WERI-Rb-1 (cell line): ENCODE measurements at regions not wholly inside any gene's neighbourhood (a gene's known extent, or its start where the extent isn't known, plus 50 kb on each side); places are given as distances from the start of the nearest gene placed in this dataset.

Source experiments
- DNase-seq: peaks from one replicate; pipeline ENCODE4 v3.0.0-alpha.2; 2020
- H3K27ac ChIP-seq: fragments of 250-450 bp; sonication (Bioruptor Pico); 2 replicates; pipeline ENCODE4 v1.5.1; 2020; ENCODE audit warnings: mild to moderate bottlenecking, moderate library complexity
- H3K27me3 ChIP-seq: fragments of 250-450 bp; sonication (Bioruptor Pico); 2 replicates; pipeline ENCODE4 v1.5.1; 2021; ENCODE audit warnings: mild to moderate bottlenecking, low read depth, moderate library complexity; ENCODE audit not compliant: insufficient read depth, severe bottlenecking
- H3K36me3 ChIP-seq: fragments of 250-450 bp; sonication (Bioruptor Pico); 2 replicates; pipeline ENCODE4 v1.5.1; 2020; ENCODE audit warnings: mild to moderate bottlenecking, moderate library complexity
- H3K4me3 ChIP-seq: 2 replicates; pipeline ENCODE4 v1.5.1; 2011; ENCODE audit warnings: low read depth, mild to moderate bottlenecking, control low read depth, low read length
- H3K9me3 ChIP-seq: fragments of 250-450 bp; sonication (Bioruptor Pico); 2 replicates; pipeline ENCODE4 v1.5.1; 2021; ENCODE audit warnings: mild to moderate bottlenecking, moderate library complexity; ENCODE audit not compliant: severe bottlenecking
- CTCF ChIP-seq: IDR thresholded peaks from 2 replicates; pipeline ENCODE4 v1.5.1; 2011; ENCODE audit warnings: low read depth, mild to moderate bottlenecking, control low read depth, inconsistent platforms, low read length

- no peak for DNase-seq
- H3K27ac ChIP-seq = no peak overlapping the region
- no peaks in the 10 kb centered on the region for H3K9me3 ChIP-seq
- no peaks in the 10 kb centered on the region for H3K36me3 ChIP-seq
- peaks cover 34% of the 10 kb centered on the region for H3K27me3 ChIP-seq
- TF ChIP-seq CTCF = no peak
- no peak overlapping the region for H3K4me3 ChIP-seq
These were observed 237.9 kb downstream of the C7orf25 start for GRCh38 chr7:42673951-42674350.

- Histone ChIP-seq H3K27me3 (peaks cover 34% of the 10 kb centered on the region), H3K4me3 (no peak overlapping the region), H3K36me3 (no peaks in the 10 kb centered on the region), H3K9me3 (no peaks in the 10 kb centered on the region), H3K27ac (no peak overlapping the region)
- DNase-seq = no peak
- no peak for TF ChIP-seq CTCF
These were observed 239.4 kb downstream of the C7orf25 start for GRCh38 chr7:42672339-42672999.

GRCh38 chr7:42671627-42672026, 240.2 kb downstream of the C7orf25 start:
- H3K27ac ChIP-seq = no peak overlapping the region
- H3K27me3 ChIP-seq = peaks cover 34% of the 10 kb centered on the region
- no peak overlapping the region for H3K4me3 ChIP-seq
- no peaks in the 10 kb centered on the region for H3K36me3 ChIP-seq
- no peak for DNase-seq
- H3K9me3 ChIP-seq = peaks cover 7% of the 10 kb centered on the region
- no peak for TF ChIP-seq CTCF

GRCh38 chr7:42666994-42667393, 244.9 kb downstream of the C7orf25 start:
- Histone ChIP-seq H3K9me3 (peaks cover 7% of the 10 kb centered on the region), H3K4me3 (no peak overlapping the region), H3K36me3 (no peaks in the 10 kb centered on the region), H3K27me3 (peaks cover 6% of the 10 kb centered on the region), H3K27ac (no peak overlapping the region)
- TF ChIP-seq CTCF = no peak
- DNase-seq = no peak

- Histone ChIP-seq H3K27ac (no peak overlapping the region), H3K9me3 (peaks cover 7% of the 10 kb centered on the region), H3K27me3 (peaks cover 4% of the 10 kb centered on the region), H3K36me3 (no peaks in the 10 kb centered on the region), H3K4me3 (no peak overlapping the region)
- DNase-seq = no peak
- TF ChIP-seq CTCF = no peak
These were observed 249.0 kb downstream of the C7orf25 start for GRCh38 chr7:42662862-42663261.

GRCh38 chr7:42661312-42661711, 250.6 kb downstream of the C7orf25 start:
- TF ChIP-seq CTCF = no peak
- Histone ChIP-seq H3K9me3 (no peaks in the 10 kb centered on the region), H3K4me3 (no peak overlapping the region), H3K27me3 (peaks cover 4% of the 10 kb centered on the region), H3K36me3 (no peaks in the 10 kb centered on the region), H3K27ac (no peak overlapping the region)
- DNase-seq = no peak
